ENCODE measurements at regions not wholly inside any gene's neighbourhood (a gene's known extent, or its start where the extent isn't known, plus 50 kb on each side); places are given as distances from the start of the nearest gene placed in this dataset.

DNA sequence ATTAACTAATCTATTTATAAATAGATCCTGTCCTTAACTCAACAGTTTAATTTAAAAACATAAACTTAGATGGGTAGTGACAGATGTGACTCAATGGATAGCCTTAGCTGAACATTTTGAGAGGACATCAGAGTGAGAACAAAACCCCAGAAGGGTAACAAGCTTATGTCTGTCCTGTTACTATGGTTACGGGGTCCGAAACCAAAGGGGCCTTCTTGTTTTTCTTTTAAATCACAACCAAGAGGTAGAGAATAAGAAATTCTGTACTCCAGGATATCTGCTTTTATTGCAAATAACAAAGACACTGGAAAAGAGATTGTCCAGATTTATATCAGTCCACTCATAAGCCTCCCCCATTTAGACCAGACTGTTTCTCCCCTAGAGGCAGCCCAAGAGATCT, 612.1 kb downstream of the MTRR start:
- ATAC-seq = no peak
- TF ChIP-seq, protein P1, sequence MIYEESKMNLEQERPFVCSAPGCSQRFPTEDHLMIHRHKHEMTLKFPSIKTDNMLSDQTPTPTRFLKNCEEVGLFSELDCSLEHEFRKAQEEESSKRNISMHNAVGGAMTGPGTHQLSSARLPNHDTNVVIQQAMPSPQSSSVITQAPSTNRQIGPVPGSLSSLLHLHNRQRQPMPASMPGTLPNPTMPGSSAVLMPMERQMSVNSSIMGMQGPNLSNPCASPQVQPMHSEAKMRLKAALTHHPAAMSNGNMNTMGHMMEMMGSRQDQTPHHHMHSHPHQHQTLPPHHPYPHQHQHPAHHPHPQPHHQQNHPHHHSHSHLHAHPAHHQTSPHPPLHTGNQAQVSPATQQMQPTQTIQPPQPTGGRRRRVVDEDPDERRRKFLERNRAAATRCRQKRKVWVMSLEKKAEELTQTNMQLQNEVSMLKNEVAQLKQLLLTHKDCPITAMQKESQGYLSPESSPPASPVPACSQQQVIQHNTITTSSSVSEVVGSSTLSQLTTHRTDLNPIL (CRISPR knock-in tag; IDR thresholded peaks at IDR 0.05; ENCODE audit: low read depth) = no peak
- TF ChIP-seq RARB (CRISPR knock-in tag; IDR thresholded peaks at IDR 0.05) (no peak), ZFP30 (CRISPR knock-in tag; IDR thresholded peaks at IDR 0.05) (no peak), PPARA (CRISPR knock-in tag; IDR thresholded peaks at IDR 0.05; ENCODE audit: borderline replicate concordance) (no peak), ZNF565 (CRISPR knock-in tag; conservative IDR thresholded peaks at IDR 0.05; ENCODE audit: low read depth) (no peak), BACH2 (CRISPR knock-in tag; IDR thresholded peaks at IDR 0.05; ENCODE audit: borderline replicate concordance) (no peak), TCF4 (CRISPR knock-in tag; IDR thresholded peaks at IDR 0.05; ENCODE audit: borderline replicate concordance) (no peak), ESRRG (CRISPR knock-in tag; IDR thresholded peaks at IDR 0.05) (no peak), ISL1 (CRISPR knock-in tag; IDR thresholded peaks at IDR 0.05) (no peak), SNAI2 (CRISPR knock-in tag; IDR thresholded peaks at IDR 0.05) (no peak), ZNF8 (CRISPR knock-in tag; IDR thresholded peaks at IDR 0.05) (no peak), ZC3H10 (CRISPR knock-in tag; IDR thresholded peaks at IDR 0.05) (no peak), TOX (CRISPR knock-in tag; IDR thresholded peaks at IDR 0.05; ENCODE audit: borderline replicate concordance) (no peak), ARNTL (CRISPR knock-in tag; IDR thresholded peaks at IDR 0.05; ENCODE audit: borderline replicate concordance, low read depth) (no peak), OSR1 (CRISPR knock-in tag; IDR thresholded peaks at IDR 0.05) (no peak)
- TF ChIP-seq, protein P2, sequence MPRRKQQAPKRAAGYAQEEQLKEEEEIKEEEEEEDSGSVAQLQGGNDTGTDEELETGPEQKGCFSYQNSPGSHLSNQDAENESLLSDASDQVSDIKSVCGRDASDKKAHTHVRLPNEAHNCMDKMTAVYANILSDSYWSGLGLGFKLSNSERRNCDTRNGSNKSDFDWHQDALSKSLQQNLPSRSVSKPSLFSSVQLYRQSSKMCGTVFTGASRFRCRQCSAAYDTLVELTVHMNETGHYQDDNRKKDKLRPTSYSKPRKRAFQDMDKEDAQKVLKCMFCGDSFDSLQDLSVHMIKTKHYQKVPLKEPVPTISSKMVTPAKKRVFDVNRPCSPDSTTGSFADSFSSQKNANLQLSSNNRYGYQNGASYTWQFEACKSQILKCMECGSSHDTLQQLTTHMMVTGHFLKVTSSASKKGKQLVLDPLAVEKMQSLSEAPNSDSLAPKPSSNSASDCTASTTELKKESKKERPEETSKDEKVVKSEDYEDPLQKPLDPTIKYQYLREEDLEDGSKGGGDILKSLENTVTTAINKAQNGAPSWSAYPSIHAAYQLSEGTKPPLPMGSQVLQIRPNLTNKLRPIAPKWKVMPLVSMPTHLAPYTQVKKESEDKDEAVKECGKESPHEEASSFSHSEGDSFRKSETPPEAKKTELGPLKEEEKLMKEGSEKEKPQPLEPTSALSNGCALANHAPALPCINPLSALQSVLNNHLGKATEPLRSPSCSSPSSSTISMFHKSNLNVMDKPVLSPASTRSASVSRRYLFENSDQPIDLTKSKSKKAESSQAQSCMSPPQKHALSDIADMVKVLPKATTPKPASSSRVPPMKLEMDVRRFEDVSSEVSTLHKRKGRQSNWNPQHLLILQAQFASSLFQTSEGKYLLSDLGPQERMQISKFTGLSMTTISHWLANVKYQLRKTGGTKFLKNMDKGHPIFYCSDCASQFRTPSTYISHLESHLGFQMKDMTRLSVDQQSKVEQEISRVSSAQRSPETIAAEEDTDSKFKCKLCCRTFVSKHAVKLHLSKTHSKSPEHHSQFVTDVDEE (CRISPR knock-in tag; IDR thresholded peaks at IDR 0.05) = no peak
- TF ChIP-seq, protein P3, sequence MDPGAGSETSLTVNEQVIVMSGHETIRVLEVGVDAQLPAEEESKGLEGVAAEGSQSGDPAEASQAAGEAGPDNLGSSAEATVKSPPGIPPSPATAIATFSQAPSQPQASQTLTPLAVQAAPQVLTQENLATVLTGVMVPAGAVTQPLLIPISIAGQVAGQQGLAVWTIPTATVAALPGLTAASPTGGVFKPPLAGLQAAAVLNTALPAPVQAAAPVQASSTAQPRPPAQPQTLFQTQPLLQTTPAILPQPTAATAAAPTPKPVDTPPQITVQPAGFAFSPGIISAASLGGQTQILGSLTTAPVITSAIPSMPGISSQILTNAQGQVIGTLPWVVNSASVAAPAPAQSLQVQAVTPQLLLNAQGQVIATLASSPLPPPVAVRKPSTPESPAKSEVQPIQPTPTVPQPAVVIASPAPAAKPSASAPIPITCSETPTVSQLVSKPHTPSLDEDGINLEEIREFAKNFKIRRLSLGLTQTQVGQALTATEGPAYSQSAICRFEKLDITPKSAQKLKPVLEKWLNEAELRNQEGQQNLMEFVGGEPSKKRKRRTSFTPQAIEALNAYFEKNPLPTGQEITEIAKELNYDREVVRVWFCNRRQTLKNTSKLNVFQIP (CRISPR knock-in tag; IDR thresholded peaks at IDR 0.05; ENCODE audit: borderline replicate concordance, low read depth) = no peak

DNA sequence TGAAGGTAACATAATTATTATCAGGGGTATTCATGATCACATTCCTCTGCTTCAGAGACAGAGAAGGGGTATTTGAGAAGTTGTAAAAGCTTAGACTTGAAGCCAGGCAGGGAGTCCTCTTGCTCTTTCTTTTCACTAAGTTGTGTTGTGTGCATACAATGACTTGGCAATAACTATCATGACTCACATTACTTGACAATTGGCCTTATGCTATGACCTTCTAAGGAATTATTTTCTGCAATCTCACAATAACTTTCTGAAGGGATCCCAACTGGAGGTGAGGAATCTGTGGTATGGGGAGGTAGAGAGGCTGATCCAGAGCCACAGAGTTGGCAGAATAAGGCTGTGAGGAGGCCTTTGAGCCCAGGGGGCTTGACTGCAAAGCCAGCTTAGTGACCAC, 622.3 kb downstream of the MTRR start:
- TF ChIP-seq ZNF8 (CRISPR knock-in tag; IDR thresholded peaks at IDR 0.05) (no peak), ARNTL (CRISPR knock-in tag; IDR thresholded peaks at IDR 0.05; ENCODE audit: borderline replicate concordance, low read depth) (no peak), RARB (CRISPR knock-in tag; IDR thresholded peaks at IDR 0.05) (no peak), ZFP3 (CRISPR knock-in tag; IDR thresholded peaks at IDR 0.05) (no peak)
- TF ChIP-seq, protein P4, sequence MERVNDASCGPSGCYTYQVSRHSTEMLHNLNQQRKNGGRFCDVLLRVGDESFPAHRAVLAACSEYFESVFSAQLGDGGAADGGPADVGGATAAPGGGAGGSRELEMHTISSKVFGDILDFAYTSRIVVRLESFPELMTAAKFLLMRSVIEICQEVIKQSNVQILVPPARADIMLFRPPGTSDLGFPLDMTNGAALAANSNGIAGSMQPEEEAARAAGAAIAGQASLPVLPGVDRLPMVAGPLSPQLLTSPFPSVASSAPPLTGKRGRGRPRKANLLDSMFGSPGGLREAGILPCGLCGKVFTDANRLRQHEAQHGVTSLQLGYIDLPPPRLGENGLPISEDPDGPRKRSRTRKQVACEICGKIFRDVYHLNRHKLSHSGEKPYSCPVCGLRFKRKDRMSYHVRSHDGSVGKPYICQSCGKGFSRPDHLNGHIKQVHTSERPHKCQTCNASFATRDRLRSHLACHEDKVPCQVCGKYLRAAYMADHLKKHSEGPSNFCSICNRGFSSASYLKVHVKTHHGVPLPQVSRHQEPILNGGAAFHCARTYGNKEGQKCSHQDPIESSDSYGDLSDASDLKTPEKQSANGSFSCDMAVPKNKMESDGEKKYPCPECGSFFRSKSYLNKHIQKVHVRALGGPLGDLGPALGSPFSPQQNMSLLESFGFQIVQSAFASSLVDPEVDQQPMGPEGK (CRISPR knock-in tag; IDR thresholded peaks at IDR 0.05; ENCODE audit: borderline replicate concordance) = no peak
- TF ChIP-seq, protein P5, sequence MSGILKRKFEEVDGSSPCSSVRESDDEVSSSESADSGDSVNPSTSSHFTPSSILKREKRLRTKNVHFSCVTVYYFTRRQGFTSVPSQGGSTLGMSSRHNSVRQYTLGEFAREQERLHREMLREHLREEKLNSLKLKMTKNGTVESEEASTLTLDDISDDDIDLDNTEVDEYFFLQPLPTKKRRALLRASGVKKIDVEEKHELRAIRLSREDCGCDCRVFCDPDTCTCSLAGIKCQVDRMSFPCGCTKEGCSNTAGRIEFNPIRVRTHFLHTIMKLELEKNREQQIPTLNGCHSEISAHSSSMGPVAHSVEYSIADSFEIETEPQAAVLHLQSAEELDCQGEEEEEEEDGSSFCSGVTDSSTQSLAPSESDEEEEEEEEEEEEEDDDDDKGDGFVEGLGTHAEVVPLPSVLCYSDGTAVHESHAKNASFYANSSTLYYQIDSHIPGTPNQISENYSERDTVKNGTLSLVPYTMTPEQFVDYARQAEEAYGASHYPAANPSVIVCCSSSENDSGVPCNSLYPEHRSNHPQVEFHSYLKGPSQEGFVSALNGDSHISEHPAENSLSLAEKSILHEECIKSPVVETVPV (CRISPR knock-in tag; IDR thresholded peaks at IDR 0.05) = no peak
- TF ChIP-seq, protein P3 (CRISPR knock-in tag; IDR thresholded peaks at IDR 0.05; ENCODE audit: borderline replicate concordance, low read depth) = no peak
- ATAC-seq = no peak

Measured in SK-N-SH treated with all-trans-retinoic acid at 6 μM for 48 hours (cell line).